ENCODE measurements at regions not wholly inside any gene's neighbourhood (a gene's known extent, or its start where the extent isn't known, plus 50 kb on each side); places are given as distances from the start of the nearest gene placed in this dataset.

- DNase-seq (ENCODE audit: low read depth), result no peak
These were observed 265.2 kb downstream of the NSG2 start for GRCh38 chr5:174310706-174311105.

DNA sequence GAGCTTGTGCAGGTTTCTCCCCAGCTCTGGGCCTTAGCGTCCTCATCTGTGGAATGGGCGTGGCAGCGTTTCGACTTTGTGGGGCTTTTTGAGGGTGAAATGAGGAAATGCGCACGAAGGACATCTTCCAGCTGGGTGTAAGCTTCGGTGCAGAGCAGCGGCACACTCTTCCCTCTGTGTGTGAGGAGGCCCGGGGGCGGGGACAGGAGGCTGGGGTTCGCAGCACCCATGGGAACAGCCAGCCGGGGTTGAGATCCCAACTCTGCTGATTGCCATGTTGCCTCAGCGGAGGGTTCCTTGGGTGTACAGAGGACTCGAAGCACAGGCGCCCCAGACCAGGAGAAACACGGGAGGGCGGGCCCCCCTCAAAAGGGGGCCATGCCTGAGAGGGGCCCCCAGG lies 265.6 kb downstream of the NSG2 start:
- DNase-seq (ENCODE audit: low read depth), result no peak

- DNase-seq (ENCODE audit: low read depth), result no peak
These were observed 266.2 kb downstream of the NSG2 start for GRCh38 chr5:174311531-174312269.

- no peak for DNase-seq (ENCODE audit: low read depth)
These were observed 266.7 kb downstream of the NSG2 start for GRCh38 chr5:174312270-174312617.

- no peak for DNase-seq (ENCODE audit: low read depth)
These were observed 267.1 kb downstream of the NSG2 start for GRCh38 chr5:174312641-174313040.

DNA sequence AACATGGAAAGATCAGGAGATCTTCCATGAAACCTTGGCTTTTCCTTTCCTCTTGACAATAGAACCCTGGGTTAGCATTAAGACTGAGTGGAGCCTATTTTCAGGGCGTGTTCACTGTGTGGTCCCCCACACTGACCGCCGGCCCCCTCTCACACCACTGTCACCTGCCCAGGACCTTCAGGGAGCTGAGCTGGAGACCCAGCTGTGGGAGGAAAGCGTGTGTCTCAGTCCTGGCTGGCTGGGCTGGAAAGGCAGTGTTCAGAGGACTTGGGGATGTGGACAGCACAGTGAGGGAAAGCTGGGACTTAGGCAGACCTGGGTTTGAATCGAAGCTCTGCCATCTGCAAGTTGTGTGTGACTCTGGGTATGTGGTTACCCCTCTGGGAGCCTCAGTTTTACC lies 268.1 kb downstream of the NSG2 start:
- no peak for DNase-seq (ENCODE audit: low read depth)

DNA sequence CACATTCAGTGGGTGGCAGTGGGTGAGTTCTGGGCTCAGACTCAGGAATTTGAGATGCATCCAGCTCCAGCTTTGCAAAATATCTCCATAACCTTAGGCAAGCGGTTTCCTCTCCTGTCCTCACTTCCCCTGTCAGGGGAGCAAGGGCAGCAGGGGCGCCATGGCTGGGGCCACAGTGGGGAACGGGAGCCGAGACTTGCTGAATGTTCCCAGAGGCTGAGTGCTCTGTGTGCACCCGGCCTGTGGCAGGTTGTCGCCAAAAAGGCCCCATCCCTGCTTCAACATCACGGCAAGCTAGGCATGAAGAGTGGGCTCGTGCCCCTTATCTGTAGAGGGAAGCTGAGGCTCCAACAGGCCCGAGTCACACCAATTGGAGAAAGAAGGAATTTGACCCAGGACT lies 268.8 kb downstream of the NSG2 start:
- no peak for DNase-seq (ENCODE audit: low read depth)

DNA sequence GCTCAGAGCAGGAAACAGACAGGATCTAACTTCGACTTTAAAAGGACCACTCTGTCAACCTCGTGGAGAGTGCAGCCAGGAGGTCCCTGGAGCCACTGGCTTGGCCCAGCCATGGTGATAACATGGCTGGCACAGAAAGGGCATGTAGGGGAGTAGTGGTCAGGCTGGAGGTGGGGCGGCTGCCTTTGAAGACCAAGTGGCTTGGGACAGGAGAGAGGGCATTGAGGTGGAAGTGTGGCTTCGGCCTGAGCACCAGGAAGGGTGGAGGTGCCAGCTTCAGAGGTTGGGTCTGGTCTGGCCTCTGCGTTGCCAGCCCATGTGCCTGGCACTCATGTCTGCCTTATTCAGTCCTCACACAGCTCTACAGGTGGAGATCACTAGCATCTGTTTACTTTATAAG lies 270.0 kb downstream of the NSG2 start:
- DNase-seq (ENCODE audit: low read depth), result no peak

GRCh38 chr5:174315871-174316270 lies 270.4 kb downstream of the NSG2 start:
- no peak for DNase-seq (ENCODE audit: low read depth)

- DNase-seq (ENCODE audit: low read depth), result no peak
These were observed 270.8 kb downstream of the NSG2 start for GRCh38 chr5:174316326-174316725.

DNA sequence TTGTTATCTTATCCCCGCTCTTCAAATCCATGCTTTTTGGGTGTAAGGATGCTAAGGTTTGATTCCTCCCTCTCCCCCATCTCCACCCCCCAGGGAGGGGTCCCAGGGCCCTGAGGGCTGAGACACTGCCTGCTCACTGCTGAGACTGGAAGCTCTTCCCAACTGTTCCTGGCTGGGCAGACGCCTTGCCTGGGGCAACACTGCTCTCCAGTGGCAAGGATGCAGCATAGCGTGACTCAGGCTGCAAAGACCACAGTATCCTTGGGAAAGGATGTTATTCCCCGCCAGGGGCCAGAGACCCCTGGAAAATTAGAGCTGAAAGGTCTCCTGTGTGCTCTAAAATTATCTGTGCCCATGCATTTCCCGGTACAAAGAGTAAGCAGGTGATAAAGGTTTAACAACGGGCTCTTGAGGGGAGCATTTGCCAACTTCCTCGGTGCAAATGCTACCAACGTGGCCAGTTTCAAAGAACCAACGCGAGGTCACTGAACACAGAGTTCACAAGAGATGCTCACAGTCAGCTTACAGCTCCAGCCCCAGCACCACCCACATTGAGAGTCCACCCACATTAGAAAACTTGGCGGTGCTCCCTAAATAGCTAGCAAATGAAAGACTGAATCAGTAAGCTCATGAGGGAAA lies 271.9 kb downstream of the NSG2 start:
- no peak for DNase-seq (ENCODE audit: low read depth)

- DNase-seq (ENCODE audit: low read depth), result no peak
These were observed 273.1 kb downstream of the NSG2 start for GRCh38 chr5:174318578-174318977.

DNA sequence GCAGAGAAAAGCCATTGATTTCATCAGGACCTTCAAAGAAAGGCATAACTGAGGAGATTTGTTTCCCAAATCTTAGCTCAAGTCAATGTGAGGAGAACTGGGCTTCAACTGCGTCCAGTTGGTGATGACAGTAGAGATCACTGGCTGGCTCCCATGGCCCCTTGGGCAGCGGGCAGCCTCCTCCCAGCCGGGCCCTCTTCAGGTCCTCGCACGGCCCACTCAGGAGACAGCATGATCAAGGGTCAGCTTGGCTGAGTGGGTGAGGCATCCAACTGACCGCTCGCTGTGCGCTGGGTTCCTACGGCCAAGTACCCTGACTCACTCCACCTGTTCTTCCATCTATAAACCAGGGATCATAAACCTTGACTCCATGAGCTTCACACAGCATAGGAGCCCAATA lies 274.0 kb downstream of the NSG2 start:
- no peak for DNase-seq (ENCODE audit: low read depth)

DNA sequence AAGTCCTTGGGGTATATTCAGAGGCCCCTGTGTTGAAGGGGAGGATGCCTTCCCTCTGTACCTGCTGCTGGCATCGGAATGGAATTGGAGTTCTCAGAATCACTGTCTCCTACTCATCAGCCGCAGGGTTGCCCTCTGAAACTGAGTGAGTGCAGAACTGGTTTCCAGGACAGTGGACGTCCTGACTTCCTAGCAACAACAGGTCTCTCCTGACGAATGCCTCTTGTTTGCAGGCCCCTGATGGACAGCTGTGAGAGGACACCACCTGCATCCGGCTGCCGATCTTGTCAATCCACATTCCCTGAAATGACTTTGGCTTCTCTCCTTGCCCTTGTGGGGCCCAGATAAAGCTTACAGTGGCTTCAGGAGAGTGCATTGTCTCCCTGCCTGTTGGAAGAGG lies 274.5 kb downstream of the NSG2 start:
- DNase-seq (ENCODE audit: low read depth), result no peak

DNA sequence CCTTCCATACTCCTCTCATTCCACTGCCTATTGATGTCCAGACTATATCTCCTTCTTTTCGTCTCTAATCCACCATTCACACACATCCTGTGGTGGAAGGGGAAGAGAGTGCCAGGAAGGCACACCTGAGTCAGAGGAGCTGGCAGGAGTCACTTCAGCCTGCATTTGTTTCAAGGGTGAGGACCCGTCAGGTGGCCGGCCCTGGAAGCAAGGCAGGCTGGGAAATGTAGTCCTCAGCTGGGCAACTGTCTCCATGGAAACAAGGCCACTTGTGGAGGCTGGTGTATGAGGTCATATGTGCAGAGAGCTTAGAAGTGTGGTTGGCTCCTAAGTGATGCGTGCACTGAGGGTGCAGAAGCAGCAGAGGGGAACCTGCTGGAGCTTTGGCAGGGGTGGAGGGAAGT lies 278.4 kb downstream of the NSG2 start:
- DNase-seq (ENCODE audit: low read depth), result no peak

GRCh38 chr5:174324680-174325079 lies 279.2 kb downstream of the NSG2 start:
- DNase-seq (ENCODE audit: low read depth), result no peak

DNA sequence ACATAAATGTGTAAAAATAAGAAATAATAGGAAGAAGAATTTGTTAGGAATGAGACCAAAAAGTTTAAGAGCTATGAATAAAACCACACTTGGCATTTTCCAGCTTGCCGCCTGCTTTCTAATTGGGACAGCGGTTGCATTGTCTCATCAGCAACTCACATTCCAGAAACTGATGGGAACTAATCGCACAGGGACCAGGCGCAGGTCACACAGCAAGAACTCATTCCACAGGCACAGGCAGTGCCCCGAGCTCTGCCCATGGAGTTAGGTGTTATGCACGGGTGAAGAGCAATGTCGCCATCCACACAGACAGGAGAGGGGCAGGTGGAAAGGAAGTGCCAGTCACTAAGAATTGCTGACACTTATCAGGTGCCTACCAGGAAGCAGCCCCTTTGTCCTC lies 279.9 kb downstream of the NSG2 start:
- DNase-seq (ENCODE audit: low read depth), result no peak

GRCh38 chr5:174325961-174326360 lies 280.5 kb downstream of the NSG2 start:
- no peak for DNase-seq (ENCODE audit: low read depth)

GRCh38 chr5:174326372-174326771 lies 280.9 kb downstream of the NSG2 start:
- DNase-seq (ENCODE audit: low read depth), result no peak

DNA sequence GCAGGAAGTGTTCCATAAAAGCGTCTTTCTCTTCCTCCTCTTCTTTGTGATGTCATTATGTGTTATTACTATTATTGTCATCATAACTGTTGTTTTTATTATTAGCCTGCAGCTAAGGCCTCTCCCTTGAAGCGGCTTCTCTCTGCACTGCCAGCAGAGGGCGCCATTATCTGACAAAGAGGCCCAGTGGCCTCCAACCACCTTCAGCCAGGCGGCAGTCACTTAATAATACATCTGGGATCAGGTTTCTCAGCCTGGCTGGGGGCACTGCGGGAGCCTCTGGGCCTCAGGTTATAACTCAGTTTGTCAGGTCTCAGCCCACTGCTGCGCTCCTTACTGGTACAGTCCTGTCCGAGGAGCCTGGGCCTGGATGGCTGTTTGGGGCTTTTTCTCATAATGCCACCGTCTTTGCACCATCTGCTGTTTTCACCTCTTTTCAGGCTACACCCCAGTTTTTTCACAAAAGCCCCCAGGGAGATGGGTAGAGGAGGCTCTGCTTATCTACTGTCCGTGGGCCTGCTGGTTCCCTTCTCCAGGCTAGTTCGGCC lies 281.9 kb downstream of the NSG2 start:
- DNase-seq (ENCODE audit: low read depth), result no peak

DNA sequence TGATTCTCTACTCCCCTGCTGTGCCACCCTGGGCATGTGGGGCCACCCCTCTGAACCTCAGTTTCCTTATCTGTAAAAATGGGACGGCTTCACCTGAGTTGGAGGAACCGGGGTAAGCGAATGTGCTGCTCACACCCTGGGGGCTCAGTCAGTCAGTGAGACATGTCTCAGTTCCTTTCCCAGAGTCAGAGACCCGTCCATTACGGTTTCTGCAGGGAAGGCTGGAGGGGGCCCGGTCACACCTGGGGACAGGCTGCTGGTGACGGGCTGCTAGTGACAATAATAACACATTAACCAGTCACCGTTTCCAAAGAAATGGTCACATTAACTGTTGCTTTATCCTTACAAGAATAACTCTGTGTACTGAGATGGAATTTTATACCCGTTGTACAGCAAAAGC lies 282.4 kb downstream of the NSG2 start:
- no peak for DNase-seq (ENCODE audit: low read depth)

GRCh38 chr5:174328631-174329299 lies 283.3 kb downstream of the NSG2 start:
- no peak for DNase-seq (ENCODE audit: low read depth)

GRCh38 chr5:174329738-174330137 lies 284.2 kb downstream of the NSG2 start:
- no peak for DNase-seq (ENCODE audit: low read depth)

Data from forelimb muscle (tissue), 1 donor.